Astrocyte (in vitro differentiated cells and primary cell): ENCODE measurements at regions not wholly inside any gene's neighbourhood (a gene's known extent, or its start where the extent isn't known, plus 50 kb on each side); places are given as distances from the start of the nearest gene placed in this dataset.

ENCODE experiments used
- DNase-seq: peaks from one replicate; pipeline ENCODE4 v3.0.0-alpha.2; 2010; ENCODE audit warnings: low read depth
- FAIRE-seq: peaks from 2 replicates; lab custom pipeline; 2011; peaks lifted over from hg19 to GRCh38; lab: Jason Lieb, UNC
- H2AFZ ChIP-seq: 2 replicates; pipeline ENCODE4 v1.6.0; 2012; ENCODE audit warnings: low read depth, low read length, inconsistent platforms
- H3K27ac ChIP-seq: 2 replicates; pipeline ENCODE4 v1.5.1; 2011; ENCODE audit warnings: low read depth, low read length, inconsistent platforms
- H3K27me3 ChIP-seq: 2 replicates; pipeline ENCODE4 v1.6.0; 2011; ENCODE audit warnings: low read length, inconsistent platforms; ENCODE audit not compliant: insufficient read depth
- H3K36me3 ChIP-seq: 2 replicates; pipeline ENCODE4 v1.5.1; 2011; ENCODE audit warnings: low read length, inconsistent platforms; ENCODE audit not compliant: insufficient read depth
- H3K4me1 ChIP-seq: 2 replicates; pipeline ENCODE4 v1.5.1; 2011; ENCODE audit warnings: low read length, inconsistent platforms; ENCODE audit not compliant: insufficient read depth
- H3K4me2 ChIP-seq: 2 replicates; pipeline ENCODE4 v1.6.0; 2012; ENCODE audit warnings: low read length, inconsistent platforms
- H3K4me3 ChIP-seq: 2 replicates; pipeline ENCODE4 v1.5.1; 2011; ENCODE audit warnings: low read depth, mild to moderate bottlenecking, low read length, inconsistent platforms; ENCODE audit not compliant: insufficient read depth
- H3K79me2 ChIP-seq: 2 replicates; pipeline ENCODE4 v1.6.0; 2012; ENCODE audit warnings: mild to moderate bottlenecking, low read length, inconsistent platforms; ENCODE audit not compliant: insufficient read depth
- H3K9ac ChIP-seq: 2 replicates; pipeline ENCODE4 v1.6.0; 2012; ENCODE audit warnings: mild to moderate bottlenecking, low read length, inconsistent platforms
- H3K9me3 ChIP-seq: 2 replicates; pipeline ENCODE4 v1.5.1; 2012; ENCODE audit warnings: low read depth, mild to moderate bottlenecking, low read length, inconsistent platforms; ENCODE audit not compliant: insufficient read depth
- H4K20me1 ChIP-seq: 2 replicates; pipeline ENCODE4 v1.6.0; 2012; ENCODE audit warnings: low read length, inconsistent platforms; ENCODE audit not compliant: insufficient read depth
- H3K27ac Mint-ChIP-seq: one replicate; pipeline ENCODE4 v1.8.0; 2021; ENCODE audit warnings: mild to moderate bottlenecking, mixed read lengths; ENCODE audit not compliant: unreplicated experiment
- H3K27me3 Mint-ChIP-seq: one replicate; pipeline ENCODE4 v1.8.0; 2021; ENCODE audit warnings: low read depth, mixed read lengths; ENCODE audit not compliant: unreplicated experiment
- H3K36me3 Mint-ChIP-seq: one replicate; pipeline ENCODE4 v1.8.0; 2021; ENCODE audit warnings: low read depth, mixed read lengths; ENCODE audit not compliant: unreplicated experiment
- H3K4me1 Mint-ChIP-seq: one replicate; pipeline ENCODE4 v1.8.0; 2021; ENCODE audit warnings: low read depth, mixed read lengths; ENCODE audit not compliant: unreplicated experiment
- H3K4me3 Mint-ChIP-seq: one replicate; pipeline ENCODE4 v1.8.0; 2021; ENCODE audit warnings: mild to moderate bottlenecking, moderate library complexity, mixed read lengths; ENCODE audit not compliant: unreplicated experiment
- H3K9me3 Mint-ChIP-seq: one replicate; pipeline ENCODE4 v1.8.0; 2021; ENCODE audit warnings: mild to moderate bottlenecking, mixed read lengths; ENCODE audit not compliant: unreplicated experiment
- EZH2 ChIP-seq: IDR thresholded peaks from 2 replicates; pipeline ENCODE4 v1.6.1; 2012; ENCODE audit warnings: mild to moderate bottlenecking, low read length, inconsistent platforms; ENCODE audit not compliant: insufficient read depth
- TF ChIP-seq, protein P1 (sequence below): IDR thresholded peaks from 2 replicates; pipeline ENCODE4 v1.5.1; 2011; ENCODE audit warnings: low read depth, mild to moderate bottlenecking, inconsistent platforms, low read length, moderate library complexity; ENCODE audit not compliant: insufficient read depth

DNA sequence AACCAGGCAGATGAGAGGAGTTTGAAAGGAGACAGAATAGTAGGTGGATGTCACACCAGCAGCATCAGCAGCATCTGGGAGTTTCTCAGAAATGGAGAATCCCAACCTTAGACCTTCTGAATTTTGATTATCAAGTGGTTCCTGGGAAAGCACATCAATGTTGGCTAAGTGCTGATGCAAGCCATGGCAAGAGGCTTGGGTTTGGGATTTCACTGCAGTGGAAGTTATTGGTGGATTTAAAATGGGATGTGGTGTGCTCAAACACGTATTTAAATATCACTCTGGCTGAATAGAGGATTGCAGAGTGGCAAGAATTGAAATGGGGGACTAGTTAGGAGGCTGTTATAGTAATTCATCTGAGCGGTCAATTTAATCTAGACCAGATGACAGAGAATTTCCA, 387.8 kb upstream of the WWC1 start:
- no peaks in the 10 kb centered on the region for H3K36me3 Mint-ChIP-seq
- H4K20me1 ChIP-seq: no peaks in the 10 kb centered on the region
- H3K27ac Mint-ChIP-seq: no peak overlapping the region
- H3K27me3 ChIP-seq: no peaks in the 10 kb centered on the region
- no peak for FAIRE-seq
- H3K4me1 Mint-ChIP-seq: peaks cover 21% of the 10 kb centered on the region
- H3K4me3 ChIP-seq: no peak overlapping the region
- no peaks in the 10 kb centered on the region for H3K9me3 ChIP-seq
- H3K4me3 Mint-ChIP-seq: no peak overlapping the region
- H3K27ac ChIP-seq: no peak overlapping the region
- peaks cover 10% of the 10 kb centered on the region for H3K4me1 ChIP-seq
- TF ChIP-seq, protein P1, sequence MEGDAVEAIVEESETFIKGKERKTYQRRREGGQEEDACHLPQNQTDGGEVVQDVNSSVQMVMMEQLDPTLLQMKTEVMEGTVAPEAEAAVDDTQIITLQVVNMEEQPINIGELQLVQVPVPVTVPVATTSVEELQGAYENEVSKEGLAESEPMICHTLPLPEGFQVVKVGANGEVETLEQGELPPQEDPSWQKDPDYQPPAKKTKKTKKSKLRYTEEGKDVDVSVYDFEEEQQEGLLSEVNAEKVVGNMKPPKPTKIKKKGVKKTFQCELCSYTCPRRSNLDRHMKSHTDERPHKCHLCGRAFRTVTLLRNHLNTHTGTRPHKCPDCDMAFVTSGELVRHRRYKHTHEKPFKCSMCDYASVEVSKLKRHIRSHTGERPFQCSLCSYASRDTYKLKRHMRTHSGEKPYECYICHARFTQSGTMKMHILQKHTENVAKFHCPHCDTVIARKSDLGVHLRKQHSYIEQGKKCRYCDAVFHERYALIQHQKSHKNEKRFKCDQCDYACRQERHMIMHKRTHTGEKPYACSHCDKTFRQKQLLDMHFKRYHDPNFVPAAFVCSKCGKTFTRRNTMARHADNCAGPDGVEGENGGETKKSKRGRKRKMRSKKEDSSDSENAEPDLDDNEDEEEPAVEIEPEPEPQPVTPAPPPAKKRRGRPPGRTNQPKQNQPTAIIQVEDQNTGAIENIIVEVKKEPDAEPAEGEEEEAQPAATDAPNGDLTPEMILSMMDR: no peak
- TF ChIP-seq EZH2: no peak
- no peak overlapping the region for H2AFZ ChIP-seq
- H3K9me3 Mint-ChIP-seq: no peaks in the 10 kb centered on the region
- no peaks in the 10 kb centered on the region for H3K79me2 ChIP-seq
- H3K9ac ChIP-seq: no peak overlapping the region
- no peaks in the 10 kb centered on the region for H3K27me3 Mint-ChIP-seq
- H3K4me2 ChIP-seq: no peak overlapping the region
- H3K36me3 ChIP-seq: no peaks in the 10 kb centered on the region
- DNase-seq: no peak

DNA sequence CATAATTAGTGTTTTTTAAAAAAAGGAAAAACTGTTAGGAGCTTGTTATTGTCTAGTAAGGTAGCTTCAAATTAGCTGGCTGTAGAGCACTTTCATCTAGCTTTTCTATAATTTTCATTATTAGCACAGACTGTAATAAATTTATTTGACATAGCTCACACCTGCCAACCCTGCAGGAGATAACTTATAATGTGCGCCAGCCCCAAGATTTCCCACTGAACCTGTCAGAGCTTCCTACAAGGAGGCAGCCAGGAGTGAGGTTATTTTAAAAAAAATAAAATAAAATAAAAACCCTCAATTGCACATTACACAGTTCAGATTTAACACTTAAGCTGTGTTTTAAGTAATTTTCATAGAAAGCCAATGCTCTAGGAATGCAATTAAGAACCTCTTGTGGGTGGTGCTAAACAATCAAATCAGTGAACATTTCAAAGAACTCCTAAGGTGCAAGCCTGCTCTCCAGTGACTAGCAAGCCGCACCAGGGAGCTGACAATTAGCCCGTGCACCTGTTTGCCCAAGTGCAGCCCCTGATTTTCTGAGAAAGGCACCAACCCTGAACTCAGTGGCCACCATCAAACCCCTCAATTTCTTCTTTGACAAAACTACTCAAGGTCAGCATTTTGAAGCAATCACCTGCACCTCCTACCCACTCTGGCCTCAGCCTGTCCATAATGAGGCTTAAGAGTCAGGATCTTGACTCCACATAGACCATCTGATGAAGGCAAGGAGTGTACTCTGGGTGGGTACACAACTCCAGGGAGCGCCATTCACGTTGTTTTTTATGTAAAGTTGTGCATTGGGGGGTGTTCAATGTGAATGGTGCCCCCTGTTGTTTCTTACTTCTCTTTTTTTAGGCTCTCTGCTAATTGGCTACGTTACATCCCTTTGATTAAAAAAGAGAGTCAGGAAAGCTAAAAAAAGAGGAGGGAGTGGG, 385.3 kb upstream of the WWC1 start:
- no peaks in the 10 kb centered on the region for H3K4me1 ChIP-seq
- H3K4me3 ChIP-seq: no peak overlapping the region
- Mint-ChIP-seq H3K9me3 (no peaks in the 10 kb centered on the region), H3K4me3 (no peak overlapping the region), H3K27ac (no peak overlapping the region), H3K36me3 (no peaks in the 10 kb centered on the region), H3K4me1 (no peaks in the 10 kb centered on the region), H3K27me3 (no peaks in the 10 kb centered on the region)
- no peak overlapping the region for H3K4me2 ChIP-seq
- H3K9me3 ChIP-seq: no peaks in the 10 kb centered on the region
- no peaks in the 10 kb centered on the region for H3K79me2 ChIP-seq
- H4K20me1 ChIP-seq: no peaks in the 10 kb centered on the region
- no peak for DNase-seq
- no peak overlapping the region for H3K9ac ChIP-seq
- FAIRE-seq: no peak
- H3K27me3 ChIP-seq: no peaks in the 10 kb centered on the region
- H2AFZ ChIP-seq: no peak overlapping the region
- H3K36me3 ChIP-seq: no peaks in the 10 kb centered on the region
- TF ChIP-seq, protein P1: no peak
- TF ChIP-seq EZH2: no peak
- no peak overlapping the region for H3K27ac ChIP-seq

DNA sequence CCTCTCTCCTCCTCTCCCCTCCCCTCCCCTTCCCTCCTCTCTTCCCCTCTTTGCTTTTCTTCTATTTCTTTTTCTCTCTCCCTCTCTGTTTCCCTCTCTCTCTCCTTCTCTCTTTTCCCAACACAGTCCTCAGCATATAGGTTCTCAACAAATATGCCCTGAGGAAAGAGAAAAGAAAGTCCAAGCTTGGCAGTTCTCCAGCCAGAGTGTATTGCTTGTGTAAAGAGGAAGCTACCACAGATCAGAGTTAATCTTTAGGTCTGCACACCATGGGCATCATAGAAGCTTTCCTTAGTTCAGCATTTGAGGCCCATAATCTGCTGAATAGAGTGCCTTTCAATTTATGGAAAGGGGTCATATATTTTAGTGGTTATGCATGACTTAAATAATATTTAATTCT, 382.8 kb upstream of the WWC1 start:
- FAIRE-seq: no peak
- Histone ChIP-seq H3K4me2 (no peak overlapping the region), H3K27me3 (no peaks in the 10 kb centered on the region), H4K20me1 (no peaks in the 10 kb centered on the region), H3K79me2 (no peaks in the 10 kb centered on the region), H3K4me3 (no peak overlapping the region), H3K27ac (no peak overlapping the region), H3K9ac (no peak overlapping the region), H2AFZ (no peak overlapping the region), H3K9me3 (no peaks in the 10 kb centered on the region), H3K36me3 (no peaks in the 10 kb centered on the region), H3K4me1 (no peaks in the 10 kb centered on the region)
- no peaks in the 10 kb centered on the region for H3K9me3 Mint-ChIP-seq
- H3K36me3 Mint-ChIP-seq: no peaks in the 10 kb centered on the region
- no peaks in the 10 kb centered on the region for H3K27me3 Mint-ChIP-seq
- TF ChIP-seq, protein P1: no peak
- TF ChIP-seq EZH2: no peak
- peaks cover 14% of the 10 kb centered on the region for H3K4me1 Mint-ChIP-seq
- no peak overlapping the region for H3K4me3 Mint-ChIP-seq
- DNase-seq: no peak
- no peak overlapping the region for H3K27ac Mint-ChIP-seq
